HK-2 (cell line): ENCODE measurements at regions not wholly inside any gene's neighbourhood (a gene's known extent, or its start where the extent isn't known, plus 50 kb on each side); places are given as distances from the start of the nearest gene placed in this dataset.

Experiments
- DNase-seq: peaks from one replicate; pipeline ENCODE4 v3.0.0-alpha.2; 2018; ENCODE audit not compliant: unreplicated experiment

- DNase-seq, result no peak
These were observed 214.9 kb upstream of the ZMIZ1 start for GRCh38 chr10:78853864-78854263.

- no peak for DNase-seq
These were observed 212.3 kb upstream of the ZMIZ1 start for GRCh38 chr10:78856421-78856820.

- DNase-seq, result no peak
These were observed 211.6 kb upstream of the ZMIZ1 start for GRCh38 chr10:78857193-78857592.

GRCh38 chr10:78859266-78859665 lies 209.5 kb upstream of the ZMIZ1 start:
- no peak for DNase-seq

GRCh38 chr10:78859769-78860168 lies 209.0 kb upstream of the ZMIZ1 start:
- no peak for DNase-seq

GRCh38 chr10:78860260-78860914 lies 208.4 kb upstream of the ZMIZ1 start:
- no peak for DNase-seq

- DNase-seq, result no peak
These were observed 207.0 kb upstream of the ZMIZ1 start for GRCh38 chr10:78861529-78862327.

GRCh38 chr10:78862328-78862640 lies 206.5 kb upstream of the ZMIZ1 start:
- DNase-seq, result no peak

GRCh38 chr10:78863140-78863905 lies 205.4 kb upstream of the ZMIZ1 start:
- no peak for DNase-seq

- DNase-seq, result no peak
These were observed 204.9 kb upstream of the ZMIZ1 start for GRCh38 chr10:78863906-78864239.

GRCh38 chr10:78864761-78865537 lies 203.8 kb upstream of the ZMIZ1 start:
- DNase-seq, result no peak

GRCh38 chr10:78865538-78865875 lies 203.3 kb upstream of the ZMIZ1 start:
- no peak for DNase-seq

GRCh38 chr10:78865931-78866717 lies 202.6 kb upstream of the ZMIZ1 start:
- no peak for DNase-seq

- no peak for DNase-seq
These were observed 201.8 kb upstream of the ZMIZ1 start for GRCh38 chr10:78866731-78867554.

- DNase-seq, result no peak
These were observed 201.2 kb upstream of the ZMIZ1 start for GRCh38 chr10:78867555-78867939.

GRCh38 chr10:78868048-78868447 lies 200.7 kb upstream of the ZMIZ1 start:
- no peak for DNase-seq

- no peak for DNase-seq
These were observed 200.3 kb upstream of the ZMIZ1 start for GRCh38 chr10:78868456-78868855.

- DNase-seq, result no peak
These were observed 199.9 kb upstream of the ZMIZ1 start for GRCh38 chr10:78868861-78869260.

GRCh38 chr10:78869508-78870454 lies 199.0 kb upstream of the ZMIZ1 start:
- DNase-seq, result no peak

GRCh38 chr10:78870458-78870857 lies 198.3 kb upstream of the ZMIZ1 start:
- DNase-seq, result no peak
